Heart left ventricle (tissue), 16 donors: ENCODE measurements at regions not wholly inside any gene's neighbourhood (a gene's known extent, or its start where the extent isn't known, plus 50 kb on each side); places are given as distances from the start of the nearest gene placed in this dataset.

ENCODE experiments used
- ATAC-seq, 4 donors: fragments of 200-7000 bp; cut with Tn5 transposase; one replicate each; pipeline ENCODE4 v1.9.1; 2020 to 2022; ENCODE audit warnings: moderate library complexity in 4 of 4, mild to moderate bottlenecking in 3 of 4, moderate number of reproducible peaks in 1 of 4
- DNase-seq, 5 donors: peaks; one replicate each; pipeline ENCODE4 v3.0.0-alpha.2; 2020
- H3K27ac ChIP-seq, 12 donors: fragments of 200-600 bp; sonication (generic) in 4 of 12; one replicate each; pipeline versions ENCODE4 v1.5.0 to v1.8.0; 2016 to 2022; ENCODE audit warnings: mild to moderate bottlenecking in 2 of 12
- H3K27me3 ChIP-seq, 9 donors: fragments of 200-600 bp; sonication (generic) in 2 of 9; one replicate each; pipeline versions ENCODE4 v1.5.1 to v1.8.0; 2016 to 2022; ENCODE audit warnings: mild to moderate bottlenecking in 3 of 9
- H3K36me3 ChIP-seq, 9 donors: fragments of 200-600 bp; sonication (generic) in 2 of 9; one replicate each; pipeline versions ENCODE4 v1.5.0 to v1.8.0; 2018 to 2022; ENCODE audit warnings: mild to moderate bottlenecking in 2 of 9
- H3K4me1 ChIP-seq, 12 donors: fragments of 200-600 bp; sonication (generic) in 4 of 12; one replicate each; pipeline versions ENCODE4 v1.5.0 to v1.8.0; 2016 to 2022; ENCODE audit warnings: mild to moderate bottlenecking in 3 of 12
- H3K4me3 ChIP-seq, 12 donors: fragments of 200-600 bp; sonication (generic) in 4 of 12; one replicate each; pipeline versions ENCODE4 v1.5.0 to v1.8.0; 2017 to 2022; ENCODE audit warnings: mild to moderate bottlenecking in 9 of 12, moderate library complexity in 4 of 12
- H3K9me3 ChIP-seq, 12 donors: fragments of 200-600 bp; sonication (generic) in 4 of 12; one replicate each; pipeline versions ENCODE4 v1.5.0 to v1.8.0; 2016 to 2022; ENCODE audit warnings: mild to moderate bottlenecking in 1 of 12
- CTCF ChIP-seq, 12 donors: fragments of 200-600 bp; sonication (generic) in 4 of 12; IDR thresholded peaks; one replicate each; pipeline versions ENCODE4 v1.5.0 to v1.8.0; 2018 to 2022; ENCODE audit warnings: antibody characterized with exemption in 12 of 12, mild to moderate bottlenecking in 5 of 12
- POLR2A ChIP-seq, 2 donors: fragments of 450-650 bp; IDR thresholded peaks; one replicate each; pipeline ENCODE4 v1.6.1; 2017; ENCODE audit warnings: antibody characterized with exemption in 2 of 2, mild to moderate bottlenecking in 2 of 2, moderate library complexity in 2 of 2
- WGBS, 4 donors: extraction: QIAGEN DNeasy Blood & Tissue Kit in 2 of 4; methylation state at CpG; one replicate each; pipeline versions ENCODE4 v1.1.5 to v1.1.7; 2013 to 2018; 5-methylcytosine and 5-hydroxymethylcytosine counted together
- intact Hi-C, 10 donors: fragments of 100-400 bp; cut with DNase I; formaldehyde crosslinking; loops; one replicate each; pipeline versions ENCODE4 v1.11.1 to v1.14.2; 2022
- donor health status: ischemic (EF 13 %, LVEDD 7.1; RV severe dilation, severe dysfunction).
- donor health status: healthy with polysubstance abuse.
- donor health status: DM: no; HTN: yes; CAD: no.
- donor health status: DM: no; HTN: no; CAD: no.
- donor health status: ischemic (EF 25% LVEDD 6.9; RV normal size, moderate dysfunction).
- donor health status: ischemic (EF 25% LVEDD 5.7; RV mildly dilated, moderate dysfunction).
- donor health status: healthy.
- donor health status: DM: yes; HTN: yes; CAD: no.
- donor health status: ischemic (EF 35%, LVEDD 5.7; RV mildly dilated, moderate dysfunction).
- donor health status: nonischemic (EF 11% LVEDD 7.7; RV severe dilation, severe dysfunction).
- donor health status: DM: yes; HTN: yes; CAD: no.
- donor health status: PGD.
- donor health status: ischemic (EF 29% LVEDD 5.4; RV normal size, mild dysfunction).
- donor health status: nonischemic (EF 23%, LVEDD 6.1; RV moderate dilation, normal function).

DNA sequence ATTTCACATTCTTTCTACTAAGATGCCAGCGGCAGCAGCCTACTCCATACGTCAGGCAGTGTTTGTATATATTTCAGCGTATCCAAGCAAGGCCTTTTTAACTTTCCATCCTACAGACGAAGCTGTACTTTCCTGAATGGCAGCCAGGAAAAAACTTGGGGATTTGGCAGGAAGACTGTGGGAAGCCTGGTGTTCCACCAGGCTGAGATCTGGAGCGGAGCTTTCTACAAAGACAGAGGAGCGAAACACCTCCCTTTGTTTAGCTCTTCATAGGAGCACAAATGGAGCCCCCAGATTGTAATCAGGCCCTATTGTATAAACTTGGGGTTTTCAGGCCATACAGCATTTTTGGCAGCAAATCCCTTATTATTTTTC lies 143.8 kb downstream of the TES start:
- H3K27ac ChIP-seq = peak overlapping the region; percentile 78 to 95 (median 86)
- DNase-seq (peak in 4 of 5 donors; percentile 62 to 81 (median 80)), ATAC-seq (peak; percentile 67 to 77 (median 75))
- no peaks in the 10 kb centered on the region for H3K27me3 ChIP-seq
- H3K36me3 ChIP-seq = no peaks in the 10 kb centered on the region
- 6 to 16% (median 7%) methylated on average over 6 of the region's 6 CpGs for WGBS, 4 donors
- no peak for TF ChIP-seq POLR2A (IDR thresholded peaks at IDR 0.05)
- peak in 6 of 12 donors; percentile 18 to 35 (median 26) for TF ChIP-seq CTCF (IDR thresholded peaks at IDR 0.05)
- intact Hi-C loops = loop anchor here (1.0 to 10.0 kb wide), 13 partner anchors 39 to 231 kb away; partner anchors contain the start of gene CAV1 (in 5 of the 10)
- peak overlapping the region in 4 of 12 donors; percentile 27 to 40 (median 32) for H3K4me3 ChIP-seq
- no peaks in the 10 kb centered on the region for H3K9me3 ChIP-seq
- peaks cover 3 to 68% (median 54%) of the 10 kb centered on the region in 12 donors for H3K4me1 ChIP-seq

DNA sequence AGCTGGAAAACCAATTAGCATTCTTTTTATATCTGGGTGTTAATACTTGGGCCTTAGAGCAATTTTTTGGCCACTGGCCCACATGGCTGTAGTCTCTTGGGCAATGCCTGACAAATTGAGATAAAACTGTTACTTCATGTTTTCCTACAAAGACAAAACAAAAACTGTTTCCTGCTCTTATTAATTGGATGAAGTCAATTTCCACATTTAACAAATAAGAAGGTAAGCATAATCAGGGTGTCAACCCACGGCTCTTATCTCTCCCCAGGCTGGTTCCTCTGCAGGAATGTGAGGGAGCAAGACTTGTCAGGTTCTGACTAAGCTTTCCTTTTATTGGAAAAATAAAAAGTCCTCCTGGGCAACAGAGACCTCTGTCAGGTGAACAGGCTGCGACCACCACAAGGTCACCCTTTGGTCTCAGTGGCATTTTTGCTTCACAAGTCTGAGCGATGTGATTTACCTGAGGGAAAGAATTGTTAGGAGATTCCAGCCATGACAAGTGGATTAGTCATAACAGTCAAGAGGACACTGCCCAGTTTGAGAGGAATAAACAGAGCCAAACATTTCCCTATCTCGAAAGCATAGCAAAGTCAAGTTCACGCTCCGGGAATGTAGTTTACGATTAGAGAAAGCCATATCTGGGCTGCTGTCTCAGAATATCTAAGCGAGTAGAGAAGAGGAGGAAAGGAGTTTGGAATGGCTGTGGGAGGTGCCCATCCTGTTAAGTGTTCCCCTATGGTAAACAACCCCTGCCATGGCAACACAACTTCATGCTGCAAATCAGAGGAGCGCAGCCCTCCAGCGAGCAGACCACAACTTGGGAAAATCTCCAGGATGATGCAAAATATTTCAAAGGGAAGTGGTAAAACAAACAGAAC lies 144.4 kb downstream of the TES start:
- peak overlapping the region; percentile 78 to 95 (median 86) for H3K27ac ChIP-seq
- H3K4me1 ChIP-seq = peaks cover 3 to 68% (median 54%) of the 10 kb centered on the region in 12 donors
- peak; percentile 78 to 89 (median 82) for ATAC-seq
- no peaks in the 10 kb centered on the region for H3K36me3 ChIP-seq
- no peaks in the 10 kb centered on the region for H3K27me3 ChIP-seq
- TF ChIP-seq POLR2A (IDR thresholded peaks at IDR 0.05) (peak in 1 of 2 donors; percentile 18), CTCF (IDR thresholded peaks at IDR 0.05) (peak in 1 of 12 donors; percentile 1)
- intact Hi-C loops = loop anchor here (1.0 to 10.0 kb wide), 23 partner anchors 37 to 230 kb away; partner anchors contain the start of gene CAV1 (in 6 of the 10)
- peak; percentile 81 to 83 (median 83) for DNase-seq
- no peaks in the 10 kb centered on the region for H3K9me3 ChIP-seq
- 2 to 10% (median 4%) methylated on average over 10 of the region's 10 CpGs for WGBS, 4 donors
- peak overlapping the region in 9 of 12 donors; percentile 4 to 40 (median 28) for H3K4me3 ChIP-seq

DNA sequence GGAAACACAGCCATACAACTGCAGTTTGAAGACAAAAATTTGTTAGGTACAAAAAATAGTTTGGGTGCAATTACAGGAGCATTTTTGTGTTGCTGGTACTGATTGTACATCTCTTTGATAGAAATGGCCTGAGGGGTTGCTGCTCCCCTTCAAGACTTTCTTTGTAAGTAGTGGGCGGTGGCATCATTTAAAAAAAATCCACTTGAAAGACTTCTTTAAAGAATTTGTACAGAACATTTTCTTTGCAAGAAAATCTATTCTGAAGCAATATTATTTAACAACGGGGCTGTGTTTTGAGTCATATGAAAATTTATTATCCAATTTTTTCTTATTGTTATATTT lies 144.1 kb upstream of the CAV2 start:
- ATAC-seq (no peak), DNase-seq (no peak)
- Histone ChIP-seq H3K9me3 (no peaks in the 10 kb centered on the region), H3K36me3 (no peaks in the 10 kb centered on the region), H3K27me3 (no peaks in the 10 kb centered on the region), H3K4me1 (peaks cover 3 to 68% (median 54%) of the 10 kb centered on the region in 12 donors), H3K4me3 (peak overlapping the region in 8 of 12 donors; percentile 5 to 40 (median 30)), H3K27ac (peak overlapping the region; percentile 78 to 95 (median 86))
- TF ChIP-seq POLR2A (IDR thresholded peaks at IDR 0.05) (no peak), CTCF (IDR thresholded peaks at IDR 0.05) (no peak)
- WGBS, 4 donors = 27 to 42% (median 29%) methylated on average over 2 of the region's 2 CpGs
- intact Hi-C loops = loop anchor here (2.0 to 10.0 kb wide), 20 partner anchors 37 to 229 kb away; partner anchors contain the start of gene CAV1 (in 4 of the 10)

- ATAC-seq (peak in 3 of 4 donors; percentile 16 to 27 (median 17)), DNase-seq (no peak)
- TF ChIP-seq CTCF (IDR thresholded peaks at IDR 0.05) (no peak), POLR2A (IDR thresholded peaks at IDR 0.05) (no peak)
- Histone ChIP-seq H3K27me3 (no peaks in the 10 kb centered on the region), H3K4me3 (peak overlapping the region in 3 of 12 donors; percentile 27 to 37 (median 28)), H3K9me3 (no peaks in the 10 kb centered on the region), H3K4me1 (peaks cover 3 to 68% (median 54%) of the 10 kb centered on the region in 12 donors), H3K36me3 (no peaks in the 10 kb centered on the region), H3K27ac (peak overlapping the region; percentile 78 to 95 (median 86))
- intact Hi-C loops = loop anchor here (2.0 to 10.0 kb wide), 16 partner anchors 36 to 228 kb away; partner anchors contain the start of gene CAV1 (in 3 of the 10)
- WGBS, 4 donors = 45 to 78% (median 52%) methylated on average over 1 of the region's 1 CpG
Observed at GRCh38 chr7:116356333-116356965, 143.1 kb upstream of the CAV2 start.
